Esophagus mucosa (tissue), 1 donor: ENCODE measurements at regions not wholly inside any gene's neighbourhood (a gene's known extent, or its start where the extent isn't known, plus 50 kb on each side); places are given as distances from the start of the nearest gene placed in this dataset.

ENCODE experiments used
- ATAC-seq: fragments of 200-7000 bp; cut with Tn5 transposase; one replicate; pipeline ENCODE4 v1.9.1; 2020
- donor health status: DM: yes; HTN: yes; CAD: no.

GRCh38 chr5:98714710-98715288 is 58.7 kb upstream of the RGMB start:
- no peak for ATAC-seq

GRCh38 chr5:98721231-98721928 is 52.1 kb upstream of the RGMB start:
- ATAC-seq, result no peak

DNA sequence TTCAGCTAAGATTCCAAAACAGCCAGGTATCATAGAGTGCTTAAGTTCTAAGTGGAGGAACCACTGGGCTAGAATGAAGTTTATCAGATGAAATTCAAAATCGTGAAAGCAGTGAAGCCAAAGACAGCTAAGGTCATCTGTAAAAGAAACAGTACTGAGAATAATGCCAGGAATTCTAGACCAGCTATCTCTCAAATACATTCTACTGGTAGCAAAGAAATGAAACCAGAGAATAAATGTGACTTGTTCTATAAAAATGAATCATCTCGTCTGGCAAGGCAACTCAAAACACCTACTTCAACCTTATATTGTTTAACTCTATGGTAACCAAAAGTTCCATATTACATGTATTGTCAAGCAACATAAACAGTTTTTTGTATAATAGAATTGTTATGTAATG is 51.3 kb upstream of the RGMB start:
- no peak for ATAC-seq

- ATAC-seq, result no peak
These were observed 50.4 kb upstream of the RGMB start for GRCh38 chr5:98723061-98723460.
